ENCODE measurements at regions not wholly inside any gene's neighbourhood (a gene's known extent, or its start where the extent isn't known, plus 50 kb on each side); places are given as distances from the start of the nearest gene placed in this dataset.

DNA sequence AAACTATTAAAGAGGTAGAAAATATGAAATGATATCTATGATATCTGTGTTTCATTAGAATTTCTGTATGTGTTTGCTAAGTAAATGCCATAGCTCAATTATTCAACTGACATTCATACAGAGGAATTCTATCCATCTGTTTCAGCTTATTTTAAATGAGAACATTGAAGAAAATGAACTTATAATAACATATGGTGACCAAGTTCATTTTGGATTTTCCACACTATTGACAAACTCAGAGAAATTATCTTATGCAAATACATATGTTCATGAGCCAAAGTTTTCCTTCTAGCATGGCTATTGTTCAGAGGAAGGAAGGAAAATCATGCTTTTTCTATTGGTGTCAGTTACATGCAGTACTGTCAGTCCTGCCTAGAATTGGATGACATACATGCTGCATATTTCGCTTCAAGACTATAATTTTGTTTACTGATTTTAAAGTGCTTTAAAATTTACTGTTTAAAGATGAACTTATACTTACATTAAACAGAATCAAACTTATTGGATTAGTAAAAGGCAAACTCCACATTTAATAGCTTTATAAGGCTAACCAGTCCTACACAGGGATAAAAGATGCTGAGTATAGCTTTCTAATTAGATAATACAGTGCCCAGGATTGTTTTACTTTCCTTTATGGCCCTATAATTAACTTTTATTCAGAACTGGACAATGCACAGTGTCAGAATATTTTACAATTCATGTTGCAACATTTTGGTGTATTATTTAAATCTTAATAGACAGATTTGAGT, 646.2 kb downstream of the TRAM1L1 start:
- no peaks in the 10 kb centered on the region for H3K27me3 ChIP-seq
- TF ChIP-seq, protein P1, sequence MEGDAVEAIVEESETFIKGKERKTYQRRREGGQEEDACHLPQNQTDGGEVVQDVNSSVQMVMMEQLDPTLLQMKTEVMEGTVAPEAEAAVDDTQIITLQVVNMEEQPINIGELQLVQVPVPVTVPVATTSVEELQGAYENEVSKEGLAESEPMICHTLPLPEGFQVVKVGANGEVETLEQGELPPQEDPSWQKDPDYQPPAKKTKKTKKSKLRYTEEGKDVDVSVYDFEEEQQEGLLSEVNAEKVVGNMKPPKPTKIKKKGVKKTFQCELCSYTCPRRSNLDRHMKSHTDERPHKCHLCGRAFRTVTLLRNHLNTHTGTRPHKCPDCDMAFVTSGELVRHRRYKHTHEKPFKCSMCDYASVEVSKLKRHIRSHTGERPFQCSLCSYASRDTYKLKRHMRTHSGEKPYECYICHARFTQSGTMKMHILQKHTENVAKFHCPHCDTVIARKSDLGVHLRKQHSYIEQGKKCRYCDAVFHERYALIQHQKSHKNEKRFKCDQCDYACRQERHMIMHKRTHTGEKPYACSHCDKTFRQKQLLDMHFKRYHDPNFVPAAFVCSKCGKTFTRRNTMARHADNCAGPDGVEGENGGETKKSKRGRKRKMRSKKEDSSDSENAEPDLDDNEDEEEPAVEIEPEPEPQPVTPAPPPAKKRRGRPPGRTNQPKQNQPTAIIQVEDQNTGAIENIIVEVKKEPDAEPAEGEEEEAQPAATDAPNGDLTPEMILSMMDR (IDR thresholded peaks at IDR 0.05), result no peak
- no peak overlapping the region for H3K4me3 ChIP-seq
- H3K36me3 ChIP-seq, result no peaks in the 10 kb centered on the region
- no peaks in the 10 kb centered on the region for H3K4me1 ChIP-seq
- no peaks in the 10 kb centered on the region for H3K9me3 ChIP-seq
- no peak for DNase-seq (ENCODE audit: low spot score)
- no peak overlapping the region for H3K27ac ChIP-seq

- Histone ChIP-seq H3K27ac (no peak overlapping the region), H3K4me1 (no peaks in the 10 kb centered on the region), H3K9me3 (no peaks in the 10 kb centered on the region), H3K36me3 (no peaks in the 10 kb centered on the region), H3K4me3 (no peak overlapping the region), H3K27me3 (no peaks in the 10 kb centered on the region)
- DNase-seq (ENCODE audit: low spot score), result no peak
- TF ChIP-seq, protein P1 (IDR thresholded peaks at IDR 0.05), result no peak
Measured at GRCh38 chr4:116438417-116438816, 647.0 kb downstream of the TRAM1L1 start.

DNA sequence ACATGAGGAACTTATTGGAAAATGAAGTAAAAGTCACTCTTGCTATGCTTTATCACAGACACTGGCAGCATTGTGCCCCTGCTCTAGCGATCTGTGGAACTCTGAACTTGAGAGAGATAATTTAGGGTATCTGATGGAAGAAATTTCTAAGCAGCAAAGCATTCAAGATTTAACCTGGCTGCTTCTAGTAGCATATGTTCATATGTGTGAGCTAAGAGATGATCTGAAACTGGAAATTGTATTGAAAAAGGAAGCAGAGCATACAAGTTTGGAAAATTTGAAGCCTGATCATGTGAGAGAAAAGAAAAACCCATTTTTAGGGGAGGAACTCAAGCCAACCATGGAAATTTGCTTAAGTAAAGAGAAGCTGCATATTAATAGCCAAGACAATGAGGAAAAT, 657.7 kb downstream of the TRAM1L1 start:
- Histone ChIP-seq H3K4me3 (no peak overlapping the region), H3K4me1 (no peaks in the 10 kb centered on the region), H3K27ac (no peak overlapping the region), H3K36me3 (no peaks in the 10 kb centered on the region), H3K9me3 (peaks cover 0 to 24% of the 10 kb centered on the region in 2 donors), H3K27me3 (no peaks in the 10 kb centered on the region)
- no peak for DNase-seq (ENCODE audit: low spot score)
- TF ChIP-seq, protein P1 (IDR thresholded peaks at IDR 0.05), result no peak

GRCh38 chr4:116413222-116413621, 672.2 kb downstream of the TRAM1L1 start:
- TF ChIP-seq, protein P1 (IDR thresholded peaks at IDR 0.05), result no peak
- Histone ChIP-seq H3K9me3 (no peaks in the 10 kb centered on the region), H3K27me3 (no peaks in the 10 kb centered on the region), H3K4me3 (no peak overlapping the region), H3K36me3 (no peaks in the 10 kb centered on the region), H3K27ac (no peak overlapping the region), H3K4me1 (no peaks in the 10 kb centered on the region)
- DNase-seq (ENCODE audit: low spot score), result no peak

- no peak overlapping the region for H3K27ac ChIP-seq
- no peaks in the 10 kb centered on the region for H3K27me3 ChIP-seq
- H3K4me1 ChIP-seq, result no peaks in the 10 kb centered on the region
- no peak for DNase-seq (ENCODE audit: low spot score)
- H3K9me3 ChIP-seq, result no peaks in the 10 kb centered on the region
- TF ChIP-seq, protein P1 (IDR thresholded peaks at IDR 0.05), result no peak
- H3K36me3 ChIP-seq, result no peaks in the 10 kb centered on the region
- no peak overlapping the region for H3K4me3 ChIP-seq
Measured at GRCh38 chr4:116401293-116401692, 684.1 kb downstream of the TRAM1L1 start.

DNA sequence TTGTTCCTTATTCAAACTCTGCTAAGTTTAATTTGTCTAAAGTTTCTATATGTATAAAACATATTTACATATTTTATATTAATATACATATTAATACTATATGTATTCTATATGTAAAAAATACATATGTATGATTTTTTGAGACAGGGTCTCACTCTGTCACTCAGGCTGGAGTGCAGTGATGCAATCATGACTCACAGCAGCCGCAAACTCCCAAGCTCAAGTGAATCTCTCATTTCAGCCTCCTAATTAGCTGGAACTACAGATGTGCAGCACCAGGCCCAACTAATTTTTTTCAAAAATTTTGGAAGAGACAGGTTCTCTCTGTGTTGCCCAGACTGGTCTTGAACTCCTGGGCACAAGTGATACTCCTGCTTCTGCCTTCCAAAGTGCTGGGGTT, 684.9 kb downstream of the TRAM1L1 start:
- Histone ChIP-seq H3K27ac (no peak overlapping the region), H3K4me1 (no peaks in the 10 kb centered on the region), H3K36me3 (no peaks in the 10 kb centered on the region), H3K27me3 (no peaks in the 10 kb centered on the region), H3K9me3 (no peaks in the 10 kb centered on the region), H3K4me3 (no peak overlapping the region)
- TF ChIP-seq, protein P1 (IDR thresholded peaks at IDR 0.05), result no peak
- no peak for DNase-seq (ENCODE audit: low spot score)

Measured in right atrium auricular region (tissue), 2 donors.